GM19467 (cell line): ENCODE measurements at regions not wholly inside any gene's neighbourhood (a gene's known extent, or its start where the extent isn't known, plus 50 kb on each side); places are given as distances from the start of the nearest gene placed in this dataset.

Source experiments
- ATAC-seq: cut with Tn5 transposase; IDR thresholded peaks from one replicate; pipeline ENCODE4 v1.9.1; 2021; ENCODE audit warnings: mild to moderate bottlenecking, moderate library complexity; ENCODE audit not compliant: unreplicated experiment

GRCh38 chr1:199038156-199038555 lies 399.3 kb downstream of the PTPRC start:
- ATAC-seq, result no peak

GRCh38 chr1:199040076-199040905 lies 401.5 kb downstream of the PTPRC start:
- ATAC-seq, result no peak

GRCh38 chr1:199041173-199041914 lies 402.5 kb downstream of the PTPRC start:
- peak; percentile 98 for ATAC-seq

- ATAC-seq, result no peak
These were observed 403.4 kb downstream of the PTPRC start for GRCh38 chr1:199042193-199042592.

- no peak for ATAC-seq
These were observed 405.4 kb downstream of the PTPRC start for GRCh38 chr1:199044191-199044590.

- ATAC-seq, result no peak
These were observed 407.8 kb downstream of the PTPRC start for GRCh38 chr1:199046618-199047017.

- ATAC-seq, result no peak
These were observed 415.9 kb downstream of the PTPRC start for GRCh38 chr1:199054694-199055093.

GRCh38 chr1:199057322-199057721 lies 418.5 kb downstream of the PTPRC start:
- ATAC-seq, result no peak

- no peak for ATAC-seq
These were observed 419.4 kb downstream of the PTPRC start for GRCh38 chr1:199058281-199058680.

GRCh38 chr1:199064971-199065370 lies 426.1 kb downstream of the PTPRC start:
- no peak for ATAC-seq

- ATAC-seq, result peak; percentile 77
These were observed 428.6 kb downstream of the PTPRC start for GRCh38 chr1:199067483-199067882.

GRCh38 chr1:199071080-199071479 lies 432.2 kb downstream of the PTPRC start:
- no peak for ATAC-seq

- ATAC-seq, result no peak
These were observed 434.3 kb downstream of the PTPRC start for GRCh38 chr1:199073166-199073565.

- no peak for ATAC-seq
These were observed 437.0 kb downstream of the PTPRC start for GRCh38 chr1:199075792-199076191.

GRCh38 chr1:199079994-199080393 lies 441.2 kb downstream of the PTPRC start:
- ATAC-seq, result no peak

GRCh38 chr1:199081739-199082138 lies 442.9 kb downstream of the PTPRC start:
- peak; percentile 58 for ATAC-seq

GRCh38 chr1:199082778-199083389 lies 444.0 kb downstream of the PTPRC start:
- no peak for ATAC-seq

GRCh38 chr1:199083680-199084079 lies 444.8 kb downstream of the PTPRC start:
- no peak for ATAC-seq

- ATAC-seq, result no peak
These were observed 445.5 kb downstream of the PTPRC start for GRCh38 chr1:199084293-199084692.

- ATAC-seq, result no peak
These were observed 447.1 kb downstream of the PTPRC start for GRCh38 chr1:199085903-199086302.

- no peak for ATAC-seq
These were observed 448.3 kb downstream of the PTPRC start for GRCh38 chr1:199087144-199087543.
